H1 (cell line): ENCODE measurements at regions not wholly inside any gene's neighbourhood (a gene's known extent, or its start where the extent isn't known, plus 50 kb on each side); places are given as distances from the start of the nearest gene placed in this dataset.

Source experiments
- CTCF ChIA-PET: fragments of 300-600 bp; sonication (Branson Sonifier 250); formaldehyde crosslinking; loops from one replicate; lab custom pipeline; 2021; ENCODE audit not compliant: partially characterized antibody; lab: Charles Lee
- POLR2A ChIA-PET: fragments of 300-600 bp; sonication (Branson Sonifier 250); formaldehyde crosslinking; loops from one replicate; lab custom pipeline; 2021; ENCODE audit warnings: inconsistent platforms; ENCODE audit not compliant: partially characterized antibody; lab: Charles Lee
- DNase-seq, 2 experiments: peaks; one replicate each; pipeline versions ENCODE4 v3.0.0 to v3.0.0-alpha.2; 2010 to 2022; ENCODE audit warnings: low spot score in 2 of 2, low read depth in 1 of 2, mixed read lengths in 1 of 2
- FAIRE-seq: peaks from 2 replicates; lab custom pipeline; 2011; peaks lifted over from hg19 to GRCh38; lab: Jason Lieb, UNC
- H2AFZ ChIP-seq: 2 replicates; pipeline ENCODE4 v1.8.1; 2012; ENCODE audit warnings: low read length, inconsistent platforms
- H2AK5ac ChIP-seq: 2 replicates; pipeline ENCODE4 v1.6.1; 2013; ENCODE audit warnings: low read depth, low read length
- H2BK120ac ChIP-seq: replicated peaks from 2 replicates; pipeline ENCODE3; 2013; ENCODE audit warnings: low read depth, low read length, inconsistent platforms
- H2BK12ac ChIP-seq: 2 replicates; pipeline ENCODE4 v1.6.1; 2013; ENCODE audit warnings: low read depth, low read length
- H2BK15ac ChIP-seq: 2 replicates; pipeline ENCODE4 v1.6.1; 2013; ENCODE audit warnings: low read length
- H2BK20ac ChIP-seq: 2 replicates; pipeline ENCODE4 v1.6.1; 2013; ENCODE audit warnings: low read length
- H2BK5ac ChIP-seq: 2 replicates; pipeline ENCODE4 v1.6.1; 2013; ENCODE audit warnings: low read depth, low read length
- H3K14ac ChIP-seq: 2 replicates; pipeline ENCODE4 v1.6.1; 2013; ENCODE audit warnings: inconsistent platforms; ENCODE audit not compliant: insufficient read length
- H3K18ac ChIP-seq: 2 replicates; pipeline ENCODE4 v1.6.1; 2013; ENCODE audit warnings: low read length; ENCODE audit errors: extremely low read depth
- H3K23ac ChIP-seq: 2 replicates; pipeline ENCODE4 v1.6.1; 2013; ENCODE audit warnings: inconsistent platforms; ENCODE audit not compliant: insufficient read length
- H3K23me2 ChIP-seq: 2 replicates; pipeline ENCODE4 v1.6.1; 2013; ENCODE audit warnings: low read depth, low read length
- H3K27ac ChIP-seq: 2 replicates; pipeline ENCODE4 v1.6.1; 2011; ENCODE audit warnings: low read depth, low read length, inconsistent platforms
- H3K27me3 ChIP-seq, 4 experiments: replicated peaks in 1 of 4; 1 replicate in 1 of 4; 2 replicates in 3 of 4; pipeline versions ENCODE4 v1.6.1 to v1.8.1; 2011 to 2013; ENCODE audit warnings: low read length in 3 of 4, mild to moderate bottlenecking in 3 of 4, inconsistent platforms in 2 of 4, mixed read lengths in 2 of 4, moderate library complexity in 1 of 4; ENCODE audit not compliant: control insufficient read depth in 3 of 4, insufficient read depth in 3 of 4; ENCODE audit errors: extremely low read depth in 1 of 4
- H3K36me3 ChIP-seq, 4 experiments: 2 replicates each; pipeline versions ENCODE4 v1.6.1 to v1.8.1; 2011 to 2013; ENCODE audit warnings: mild to moderate bottlenecking in 4 of 4, low read length in 3 of 4, moderate library complexity in 2 of 4, control low read depth in 1 of 4, inconsistent platforms in 1 of 4; ENCODE audit not compliant: insufficient read depth in 4 of 4, control insufficient read depth in 2 of 4
- H3K4ac ChIP-seq: replicated peaks from 2 replicates; pipeline ENCODE3; 2013; ENCODE audit warnings: low read length, low read depth, mixed read lengths, inconsistent platforms; ENCODE audit not compliant: insufficient read length
- H3K4me1 ChIP-seq, 4 experiments: replicated peaks in 1 of 4; 1 replicate in 1 of 4; 2 replicates in 3 of 4; pipeline versions ENCODE4 v1.6.1 to v1.8.1; 2011 to 2013; ENCODE audit warnings: low read length in 3 of 4, inconsistent platforms in 2 of 4, mixed read lengths in 1 of 4; ENCODE audit not compliant: insufficient read depth in 4 of 4, control insufficient read depth in 3 of 4
- H3K4me2 ChIP-seq, 2 experiments: 2 replicates each; pipeline versions ENCODE4 v1.6.1 to v1.8.1; 2011 to 2013; ENCODE audit warnings: low read depth in 2 of 2, low read length in 2 of 2, control low read depth in 1 of 2, inconsistent platforms in 1 of 2, mild to moderate bottlenecking in 1 of 2; ENCODE audit not compliant: insufficient read depth in 1 of 2
- H3K4me3 ChIP-seq, 4 experiments: fragments of 200-600, 300-600 bp in 1 of 4; sonication (generic), shearing (Covaris generic), sonication (Bioruptor Twin) in 1 of 4; 2 replicates each; pipeline versions ENCODE4 v1.5.1 to v1.8.1; 2011 to 2016; ENCODE audit warnings: low read length in 4 of 4, low read depth in 3 of 4, control low read depth in 2 of 4, inconsistent platforms in 2 of 4, mild to moderate bottlenecking in 2 of 4, mixed read lengths in 1 of 4, moderate library complexity in 1 of 4; ENCODE audit not compliant: insufficient read depth in 2 of 4; ENCODE audit errors: extremely low read depth in 1 of 4
- H3K56ac ChIP-seq: replicated peaks from 2 replicates; pipeline ENCODE3; 2013; ENCODE audit warnings: low read depth, mild to moderate bottlenecking, mixed read lengths, low read length, inconsistent platforms; ENCODE audit not compliant: insufficient read length
- H3K79me1 ChIP-seq: 2 replicates; pipeline ENCODE4 v1.6.1; 2013; ENCODE audit warnings: low read depth, low read length, control low read depth
- H3K79me2 ChIP-seq, 2 experiments: 2 replicates each; pipeline versions ENCODE4 v1.6.1 to v1.8.1; 2012 to 2013; ENCODE audit warnings: low read length in 2 of 2, mild to moderate bottlenecking in 2 of 2, inconsistent platforms in 1 of 2; ENCODE audit not compliant: insufficient read depth in 2 of 2, control insufficient read depth in 1 of 2
- H3K9ac ChIP-seq, 4 experiments: replicated peaks in 1 of 4; 1 replicate in 1 of 4; 2 replicates in 3 of 4; pipeline versions ENCODE4 v1.6.1 to v1.8.1; 2011 to 2013; ENCODE audit warnings: low read depth in 3 of 4, low read length in 3 of 4, control low read depth in 2 of 4, mild to moderate bottlenecking in 2 of 4, moderate library complexity in 2 of 4, inconsistent platforms in 1 of 4; ENCODE audit errors: extremely low read depth in 1 of 4
- H3K9me3 ChIP-seq, 2 experiments: 2 replicates each; pipeline versions ENCODE4 v1.6.1 to v1.8.1; 2012 to 2013; ENCODE audit warnings: mild to moderate bottlenecking in 2 of 2, moderate library complexity in 2 of 2, control low read depth in 1 of 2, inconsistent platforms in 1 of 2, low read depth in 1 of 2, low read length in 1 of 2, mixed read lengths in 1 of 2; ENCODE audit not compliant: insufficient read depth in 2 of 2
- H4K20me1 ChIP-seq, 2 experiments: replicated peaks in 1 of 2; 2 replicates each; pipeline versions ENCODE3 to v1.8.1; 2011 to 2013; ENCODE audit warnings: inconsistent platforms in 2 of 2, low read length in 2 of 2, mild to moderate bottlenecking in 1 of 2; ENCODE audit not compliant: insufficient read depth in 2 of 2, control insufficient read depth in 1 of 2
- H4K5ac ChIP-seq: 2 replicates; pipeline ENCODE4 v1.6.1; 2013; ENCODE audit warnings: low read length, low read depth, mixed read lengths, inconsistent platforms; ENCODE audit not compliant: insufficient read length
- H4K8ac ChIP-seq: 2 replicates; pipeline ENCODE4 v1.8.0; 2013; ENCODE audit warnings: mild to moderate bottlenecking, moderate library complexity, low read length, inconsistent platforms; ENCODE audit not compliant: insufficient read depth; ENCODE audit errors: extremely low read depth
- H4K91ac ChIP-seq: replicated peaks from 2 replicates; pipeline ENCODE3; 2013; ENCODE audit warnings: low read length, mixed read lengths, inconsistent platforms; ENCODE audit not compliant: insufficient read length
- CBX8 ChIP-seq: fragments of 300-800, 300-1000 bp; sonication (generic); IDR thresholded peaks from 2 replicates; pipeline ENCODE4 v1.7.1; 2016; ENCODE audit warnings: low read depth, low read length, borderline replicate concordance
- HDAC2 ChIP-seq, 2 experiments: fragments of 300-600 bp in 1 of 2; sonication (generic) in 1 of 2; IDR thresholded peaks; 2 replicates each; pipeline ENCODE4 v1.6.1; 2011 to 2012; ENCODE audit warnings: low read depth in 2 of 2, low read length in 2 of 2, mild to moderate bottlenecking in 2 of 2, moderate library complexity in 2 of 2, borderline replicate concordance in 1 of 2, inconsistent platforms in 1 of 2
- KDM1A ChIP-seq: fragments of 200-600, 300-600 bp; sonication (generic); IDR thresholded peaks from 2 replicates; pipeline ENCODE4 v1.7.1; 2016; ENCODE audit warnings: mild to moderate bottlenecking, low read length, borderline replicate concordance
- MAFK ChIP-seq: IDR thresholded peaks from 2 replicates; pipeline ENCODE4 v1.6.1; 2012; ENCODE audit warnings: low read depth, mild to moderate bottlenecking, improper control_type of control experiment, low read length
- NRF1 ChIP-seq: IDR thresholded peaks from 2 replicates; pipeline ENCODE4 v1.6.1; 2011; ENCODE audit warnings: mild to moderate bottlenecking, low read depth, low read length, improper control_type of control experiment
- PHF8 ChIP-seq: fragments of 200-600 bp; sonication (generic); conservative IDR thresholded peaks from 2 replicates; pipeline ENCODE4 v1.7.1; 2012; ENCODE audit warnings: low read depth, mild to moderate bottlenecking, inconsistent platforms, low read length, moderate library complexity
- POLR2A ChIP-seq, 2 experiments: IDR thresholded peaks; 1 replicate in 1 of 2; 2 replicates in 1 of 2; pipeline ENCODE4 v1.6.1; 2011; ENCODE audit warnings: low read depth in 2 of 2, low read length in 2 of 2, mild to moderate bottlenecking in 2 of 2; ENCODE audit errors: control extremely low read depth in 1 of 2
- POLR2AphosphoS5 ChIP-seq: IDR thresholded peaks from 2 replicates; pipeline ENCODE4 v1.6.1; 2011; ENCODE audit warnings: low read depth, low read length
- SIN3A ChIP-seq, 2 experiments: IDR thresholded peaks in 1 of 2; conservative IDR thresholded peaks in 1 of 2; 2 replicates each; pipeline ENCODE4 v1.6.1; 2011 to 2012; ENCODE audit warnings: low read length in 2 of 2, improper control_type of control experiment in 1 of 2, low read depth in 1 of 2, mild to moderate bottlenecking in 1 of 2
- TCF12 ChIP-seq: IDR thresholded peaks from 2 replicates; pipeline ENCODE4 v1.6.1; 2011; ENCODE audit warnings: low read depth, mild to moderate bottlenecking, low read length
- USF2 ChIP-seq: IDR thresholded peaks from 2 replicates; pipeline ENCODE4 v1.6.1; 2011; ENCODE audit warnings: low read length, improper control_type of control experiment
- WGBS, 2 experiments: shearing (Covaris generic) in 1 of 2; methylation state at CpG; one replicate each; pipeline versions ENCODE4 v1.1.6 to v1.1.7; 2013 to 2015; ENCODE audit warnings: low lambda C conversion rate in 2 of 2, mixed read lengths in 2 of 2, inconsistent platforms in 1 of 2, low coverage in 1 of 2, missing lambda C conversion rate in 1 of 2; ENCODE audit not compliant: insufficient replicate concordance in 2 of 2, insufficient coverage in 1 of 2, insufficient read length in 1 of 2; ENCODE audit errors: extremely low coverage in 1 of 2, missing lambda C conversion rate in 1 of 2; 5-methylcytosine and 5-hydroxymethylcytosine counted together

GRCh38 chr21:27569091-27569490 lies 602.2 kb upstream of the ADAMTS5 start:
- Histone ChIP-seq H3K79me1 (no peaks in the 10 kb centered on the region), H3K18ac (no peak overlapping the region), H3K4me1 (no peaks in the 10 kb centered on the region), H3K9ac (no peak overlapping the region), H3K56ac (no peak overlapping the region), H3K36me3 (no peaks in the 10 kb centered on the region), H4K20me1 (no peaks in the 10 kb centered on the region), H3K27me3 (no peaks in the 10 kb centered on the region), H3K4me2 (no peak overlapping the region), H2BK5ac (no peak overlapping the region), H2AK5ac (no peak overlapping the region), H4K5ac (no peak overlapping the region), H2BK15ac (no peak overlapping the region), H3K9me3 (no peaks in the 10 kb centered on the region), H4K8ac (no peak overlapping the region), H2BK12ac (no peak overlapping the region), H3K23ac (no peak overlapping the region), H2AFZ (no peak overlapping the region), H3K79me2 (no peaks in the 10 kb centered on the region), H3K4me3 (no peak overlapping the region), H3K23me2 (peaks cover 3% of the 10 kb centered on the region; the same call in 1 of the 2 replicates), H3K14ac (no peak overlapping the region), H3K27ac (no peak overlapping the region), H3K4ac (no peak overlapping the region), H2BK20ac (no peak overlapping the region), H4K91ac (no peak overlapping the region), H2BK120ac (no peak overlapping the region)
- FAIRE-seq (no peak), DNase-seq (no peak)
- ChIA-PET CTCF (interaction anchor here (0.7 to 1.1 kb wide), 2 partner anchors 354 to 1176 kb away, joined by 3 read pairs; no protein-coding TSS in a partner anchor), POLR2A (no interaction called here)
- WGBS, 2 experiments, result 78% methylated on average over 2 of the region's 2 CpGs; no CpG with 5 or more reads in 1 of the 2 experiments
- TF ChIP-seq MAFK, result no peak
- no peak for TF ChIP-seq TCF12
- no peak for TF ChIP-seq USF2
- no peak for TF ChIP-seq HDAC2 (IDR thresholded peaks at IDR 0.05; ENCODE audit: borderline replicate concordance in 1 of 2, low read depth in 2 of 2, low read length in 2 of 2)
- TF ChIP-seq NRF1, result no peak
- no peak for TF ChIP-seq CBX8
- no peak for TF ChIP-seq POLR2AphosphoS5
- no peak for TF ChIP-seq KDM1A
- no peak for TF ChIP-seq SIN3A (conservative IDR thresholded peaks at IDR 0.05 in 1 of 2, IDR thresholded peaks at IDR 0.05 in 1 of 2; ENCODE audit: low read depth in 1 of 2, low read length in 2 of 2)
- TF ChIP-seq PHF8, result no peak
- no peak for TF ChIP-seq POLR2A (IDR thresholded peaks at IDR 0.05; ENCODE audit: control extremely low read depth in 1 of 2, low read depth in 2 of 2, low read length in 2 of 2)
